Muscle of back (tissue), 3 donors: ENCODE measurements at regions not wholly inside any gene's neighbourhood (a gene's known extent, or its start where the extent isn't known, plus 50 kb on each side); places are given as distances from the start of the nearest gene placed in this dataset.

Experiments
- DNase-seq, 3 donors: peaks; one replicate each; pipeline versions ENCODE4 v3.0.0 to v3.0.0-alpha.2; 2013

DNA sequence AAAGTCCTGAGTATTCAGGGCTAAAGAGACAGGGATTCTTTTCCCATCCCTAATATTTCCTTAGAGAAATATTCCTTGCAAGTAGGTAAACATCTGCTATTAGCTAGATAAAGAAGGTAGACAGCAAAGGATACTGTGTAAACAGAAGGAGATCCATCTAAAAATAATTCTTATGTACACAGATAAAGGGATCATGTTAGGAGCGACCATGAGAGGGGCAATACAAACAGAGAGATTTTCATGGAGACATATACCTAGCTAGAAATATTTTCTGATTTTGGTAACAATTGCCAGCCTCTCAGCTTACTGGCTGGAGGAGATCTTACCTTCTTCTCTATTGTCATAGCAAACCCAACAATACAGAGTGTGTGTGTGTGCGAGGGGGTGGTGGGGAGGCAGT, 184.6 kb upstream of the DMAC1 start:
- DNase-seq = no peak

DNA sequence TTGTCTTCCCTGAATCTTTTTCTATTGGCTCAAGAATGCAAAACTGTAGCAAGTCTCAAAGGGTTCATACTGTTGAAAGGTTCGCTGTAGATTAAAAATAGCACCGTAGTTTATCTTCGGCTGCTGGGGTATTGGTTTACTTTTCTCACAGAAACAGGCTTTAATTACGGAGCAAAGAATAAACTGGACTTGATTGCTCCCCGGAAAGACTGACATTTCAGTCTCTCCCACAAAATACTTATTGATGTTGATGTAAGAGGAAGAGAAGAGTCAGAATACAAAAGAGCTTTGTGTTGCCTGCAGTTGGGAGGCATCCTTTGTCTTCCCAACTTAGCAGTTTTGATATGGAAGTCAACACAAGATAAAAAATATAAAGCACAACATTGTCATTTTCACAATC, 183.9 kb upstream of the DMAC1 start:
- DNase-seq = no peak

DNA sequence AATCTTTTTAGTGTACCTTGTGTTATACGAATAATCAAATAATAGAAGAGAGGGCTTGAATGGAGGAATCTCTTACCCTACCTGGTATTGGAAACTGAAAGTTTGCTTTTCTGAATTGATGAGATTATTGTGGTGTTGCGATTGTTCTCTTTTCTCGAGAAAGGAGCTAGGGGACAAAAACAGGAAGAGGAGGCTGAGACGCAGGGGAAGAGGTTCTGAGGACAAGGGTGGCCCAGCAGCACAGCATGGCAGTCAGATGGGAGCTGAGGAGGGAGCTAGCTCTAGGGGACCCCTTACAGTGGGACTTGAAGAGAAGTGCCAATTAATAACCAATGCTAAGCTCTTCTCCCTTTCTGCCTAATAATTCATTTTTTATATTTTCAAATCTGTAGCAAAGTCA, 183.3 kb upstream of the DMAC1 start:
- no peak for DNase-seq

DNA sequence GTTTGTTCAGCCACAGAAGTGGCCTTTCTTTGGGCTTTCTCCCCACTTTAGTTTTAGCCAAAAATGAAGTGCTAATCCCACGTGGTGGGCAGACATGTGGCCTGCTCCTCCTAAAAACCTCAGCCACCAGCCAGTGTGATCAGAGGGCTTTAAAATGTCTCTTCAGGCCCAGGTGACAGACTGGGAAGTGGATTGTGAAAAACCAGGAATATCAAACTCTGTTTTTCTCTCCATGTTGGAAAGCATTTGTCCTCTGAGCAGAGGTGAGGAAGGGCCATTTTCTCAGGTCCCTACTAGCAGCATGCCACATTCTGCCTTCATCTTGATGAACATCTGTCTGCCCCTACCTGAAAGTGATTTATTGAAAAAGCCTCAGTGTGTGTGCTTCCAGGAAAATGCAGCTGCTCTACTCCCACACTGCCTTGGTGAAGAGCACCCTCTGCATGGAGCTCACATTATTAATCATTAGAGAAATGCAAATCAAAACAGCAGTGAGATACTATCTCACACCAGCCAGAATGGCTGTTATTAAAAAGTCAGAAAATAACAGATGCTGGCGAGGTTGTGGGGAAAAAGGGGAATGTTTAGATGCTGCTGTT, 181.2 kb upstream of the DMAC1 start:
- DNase-seq = no peak

DNA sequence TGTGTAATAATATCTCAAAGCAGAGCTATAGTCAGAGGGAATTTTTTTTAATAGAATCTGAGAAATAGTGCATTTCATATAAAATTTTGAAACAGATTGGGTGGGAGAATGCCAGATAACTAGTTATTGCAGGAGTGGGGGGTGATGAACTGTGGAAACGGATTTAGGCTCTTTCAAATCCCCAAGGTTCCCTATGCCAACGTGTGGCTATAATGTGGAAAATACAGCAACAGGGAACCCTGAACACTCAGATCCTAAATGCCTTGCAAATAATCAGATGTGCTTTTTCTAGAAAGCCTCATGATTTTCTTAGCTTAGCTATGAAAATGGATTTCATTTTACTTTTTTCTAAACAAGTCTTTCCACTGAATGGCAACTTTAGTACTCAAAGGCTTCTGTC, 180.5 kb upstream of the DMAC1 start:
- no peak for DNase-seq

DNA sequence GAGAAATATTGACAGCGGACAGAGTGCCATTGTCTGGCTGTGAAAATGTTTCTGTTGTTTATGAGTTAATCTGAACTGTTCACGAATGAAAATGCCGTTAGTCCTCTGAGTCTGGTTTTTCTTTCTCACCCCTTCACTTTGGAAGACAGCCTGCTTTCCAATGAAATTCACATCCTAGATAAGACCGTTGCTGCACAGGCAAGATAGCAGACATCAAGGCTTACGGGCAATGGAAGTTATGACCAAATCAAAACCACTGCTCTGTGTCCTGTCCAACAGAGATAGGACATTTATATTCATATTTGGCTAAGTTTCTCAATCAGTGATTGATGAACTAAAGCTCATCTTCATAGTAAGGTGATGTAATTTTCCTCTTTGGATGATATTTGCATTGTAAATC, 180.0 kb upstream of the DMAC1 start:
- DNase-seq = peak in 1 of 3 donors; percentile 26

DNA sequence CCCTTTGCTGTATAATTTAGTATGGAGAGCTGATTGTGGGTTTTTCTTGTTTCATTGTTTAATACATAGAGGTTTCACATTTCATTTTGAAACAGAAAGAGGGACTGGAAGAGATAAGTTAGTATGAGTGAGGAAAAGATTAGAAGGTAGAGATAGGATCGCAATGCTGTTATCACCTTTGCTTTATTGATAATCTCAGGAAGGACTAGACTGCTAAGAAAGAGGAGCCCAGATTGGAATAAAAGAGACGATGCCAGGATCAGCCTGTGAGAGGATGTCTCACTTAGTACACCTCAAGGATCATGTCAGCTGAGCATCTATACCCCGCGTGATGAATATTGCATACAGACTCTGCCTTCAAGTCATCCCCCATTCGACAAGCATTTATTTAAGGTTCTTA, 178.0 kb upstream of the DMAC1 start:
- no peak for DNase-seq

DNA sequence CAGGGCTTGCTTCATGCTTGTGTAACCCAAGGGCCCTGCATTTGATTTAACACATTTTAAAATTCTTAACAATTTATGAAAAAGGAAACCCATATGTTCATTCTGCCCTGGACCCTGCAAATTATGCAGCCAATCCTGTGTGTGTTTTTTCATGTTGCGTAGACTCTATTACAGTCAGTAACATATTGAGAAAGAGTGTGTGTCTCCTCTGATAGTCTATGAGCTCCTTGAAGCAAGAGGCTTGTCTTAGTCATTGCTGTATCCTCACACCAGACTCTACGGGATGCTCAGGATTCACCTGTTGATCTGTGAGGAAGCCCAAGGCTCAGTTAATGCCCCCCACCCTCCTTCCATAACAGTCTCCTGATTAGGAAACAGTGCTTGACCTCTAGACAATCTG, 177.3 kb upstream of the DMAC1 start:
- no peak for DNase-seq

DNA sequence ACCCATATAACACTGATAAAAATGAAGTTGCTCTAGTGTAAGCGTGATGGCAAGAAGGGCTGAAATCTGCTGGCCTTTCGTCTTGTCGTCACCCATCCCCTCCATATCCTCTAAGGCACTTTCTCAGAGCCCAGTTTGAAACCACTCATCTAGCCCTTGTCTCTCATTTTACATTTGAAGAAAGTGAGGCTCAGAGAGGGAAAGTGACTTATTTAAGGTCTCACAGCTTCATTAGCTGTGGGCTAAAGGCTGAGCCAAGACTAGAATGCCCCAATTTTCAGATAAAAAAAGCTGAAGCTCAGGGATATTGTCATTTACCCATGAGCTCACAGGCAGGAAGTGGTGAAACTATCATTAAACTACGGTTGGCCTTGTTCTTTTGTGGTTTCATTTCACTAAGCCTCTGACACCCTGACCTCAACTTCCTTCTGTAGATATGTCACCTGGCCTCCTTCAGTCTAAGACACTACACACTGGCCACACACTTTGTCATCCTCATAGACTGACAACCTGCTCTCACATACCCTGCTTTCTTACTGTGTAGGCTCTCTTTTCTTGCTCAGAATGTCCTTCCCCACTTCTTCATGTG, 176.7 kb upstream of the DMAC1 start:
- DNase-seq = no peak

DNA sequence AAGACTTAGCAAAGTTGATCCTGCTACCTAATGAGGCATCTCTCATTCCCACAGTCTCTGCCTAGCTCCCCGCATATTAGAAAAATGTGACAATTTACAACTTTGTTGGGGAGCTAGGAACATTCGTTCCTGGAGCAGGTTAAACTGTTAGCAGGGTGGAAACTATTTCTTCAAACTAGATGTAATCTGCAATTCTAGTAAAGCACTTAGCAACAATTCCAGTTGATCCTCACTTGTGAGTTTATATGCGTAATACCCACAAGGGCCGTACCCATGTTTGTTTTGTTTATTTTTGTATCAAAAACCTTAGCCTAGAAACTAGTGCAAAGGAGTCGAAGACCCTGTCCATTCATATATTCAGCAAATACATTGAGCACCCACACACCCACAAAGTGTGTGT, 175.8 kb upstream of the DMAC1 start:
- DNase-seq = no peak

DNA sequence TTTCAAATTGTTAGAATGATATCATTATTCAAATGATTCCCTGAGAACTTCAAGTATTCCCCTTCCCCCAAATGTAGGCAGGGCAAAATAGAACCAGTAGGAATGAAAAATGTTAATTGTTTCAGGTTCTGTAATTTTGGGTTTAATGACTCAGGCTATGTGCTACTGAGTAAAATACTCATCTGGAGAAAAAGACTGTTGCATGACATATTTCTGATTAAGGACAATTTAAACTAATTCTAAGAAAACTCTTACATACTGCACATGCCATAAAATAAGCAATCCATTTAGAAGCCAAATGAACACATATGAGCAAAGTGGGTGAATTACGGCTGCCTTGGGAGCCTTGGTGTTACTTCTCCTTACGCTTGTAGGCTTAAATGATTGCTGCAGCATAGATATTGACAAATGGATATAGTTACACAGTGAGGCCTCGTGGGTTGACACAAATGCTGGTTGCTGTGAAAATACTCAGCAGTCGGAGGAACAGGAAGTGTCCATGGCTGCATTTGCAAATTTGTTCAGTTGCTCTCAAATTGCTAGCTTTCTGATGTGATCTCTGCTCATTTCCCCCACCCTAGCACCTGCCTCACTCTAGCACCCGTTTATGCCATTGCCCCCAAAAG, 174.9 kb upstream of the DMAC1 start:
- peak in 1 of 3 donors; percentile 26 for DNase-seq

DNA sequence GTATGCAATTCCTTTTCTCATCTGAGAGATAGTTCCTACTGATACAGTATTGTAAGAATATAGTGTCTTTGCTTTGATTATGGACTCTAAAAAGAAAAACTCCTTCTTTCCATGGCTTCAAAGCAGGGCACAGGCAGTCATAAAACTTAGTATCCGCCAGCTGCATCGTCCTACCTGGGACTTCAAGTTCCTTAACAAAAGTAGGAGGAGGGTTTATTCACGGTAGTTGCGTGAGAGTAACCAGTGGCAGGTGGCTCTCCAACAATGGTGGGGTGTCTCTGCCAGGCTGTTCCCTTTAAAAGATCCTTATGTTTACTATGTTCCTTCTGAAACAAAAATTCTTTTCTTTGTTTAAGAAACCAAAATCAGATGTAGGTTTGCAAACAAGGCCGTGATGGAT, 173.5 kb upstream of the DMAC1 start:
- DNase-seq = no peak

DNA sequence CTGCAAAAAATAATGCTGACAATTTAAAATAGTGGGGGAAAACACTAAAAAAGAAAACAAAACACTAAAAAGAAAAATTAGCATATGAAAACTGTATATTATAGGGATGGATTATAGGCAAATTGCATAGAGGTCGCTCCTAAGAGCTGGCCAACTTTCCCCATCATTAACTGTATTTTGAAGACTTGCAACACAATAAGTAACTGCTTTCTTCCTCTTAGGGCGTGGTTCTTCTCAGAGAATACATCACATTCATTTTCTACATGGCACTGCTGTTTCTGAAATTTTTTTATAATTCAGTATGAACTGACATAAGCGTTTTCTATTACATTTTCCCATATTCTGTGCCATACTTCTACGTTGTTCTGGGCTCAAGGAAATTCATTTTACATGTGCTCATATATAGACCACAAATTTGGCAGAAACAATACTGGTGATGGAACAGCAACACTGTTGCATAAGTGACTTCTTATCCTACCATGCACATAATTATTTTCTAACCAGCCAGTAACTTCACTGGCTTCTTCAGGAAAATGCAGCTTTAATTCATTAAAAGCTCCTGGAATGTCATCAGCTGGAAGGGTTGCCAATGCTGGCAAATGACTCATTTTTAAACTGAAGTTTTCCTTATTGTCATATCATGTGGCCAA, 171.2 kb upstream of the DMAC1 start:
- peak; percentile 19 to 67 (median 50) for DNase-seq

DNA sequence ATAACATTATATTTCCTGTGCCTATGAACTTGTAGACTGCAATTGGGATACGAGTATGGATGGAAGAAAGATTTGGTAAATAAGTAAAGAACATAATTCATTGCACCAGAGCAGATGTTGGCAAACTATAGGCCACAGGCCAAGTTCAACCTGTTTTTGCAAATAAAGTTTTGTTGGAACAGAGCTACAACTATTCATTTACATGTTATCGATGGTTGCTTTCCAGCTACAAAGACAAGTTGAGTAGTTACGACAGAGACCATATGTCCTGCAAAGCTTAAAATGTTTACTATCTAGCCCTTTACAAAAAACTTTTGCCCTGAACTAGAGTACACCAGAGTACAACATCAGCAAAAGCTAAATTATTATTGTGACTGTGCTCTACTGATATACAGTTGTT, 169.1 kb upstream of the DMAC1 start:
- DNase-seq = no peak

DNA sequence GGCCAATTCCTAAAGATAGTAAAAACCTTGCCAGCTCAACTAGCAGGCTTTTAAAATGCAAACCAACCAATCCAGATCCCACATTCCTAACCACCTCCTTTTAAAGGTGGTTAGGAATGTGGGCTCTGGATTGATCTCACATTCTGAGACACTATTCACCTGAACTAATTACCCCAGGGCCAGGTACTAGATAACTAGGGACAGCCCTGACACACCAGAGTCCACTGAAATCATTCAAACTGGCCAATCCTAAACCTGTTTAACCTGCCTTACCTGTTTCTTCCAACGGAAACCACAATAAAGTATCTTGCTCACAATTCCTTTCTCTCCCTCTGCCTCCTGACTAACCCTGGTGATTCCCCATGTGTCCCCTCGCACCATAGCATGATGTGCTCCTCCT, 168.3 kb upstream of the DMAC1 start:
- DNase-seq = no peak

DNA sequence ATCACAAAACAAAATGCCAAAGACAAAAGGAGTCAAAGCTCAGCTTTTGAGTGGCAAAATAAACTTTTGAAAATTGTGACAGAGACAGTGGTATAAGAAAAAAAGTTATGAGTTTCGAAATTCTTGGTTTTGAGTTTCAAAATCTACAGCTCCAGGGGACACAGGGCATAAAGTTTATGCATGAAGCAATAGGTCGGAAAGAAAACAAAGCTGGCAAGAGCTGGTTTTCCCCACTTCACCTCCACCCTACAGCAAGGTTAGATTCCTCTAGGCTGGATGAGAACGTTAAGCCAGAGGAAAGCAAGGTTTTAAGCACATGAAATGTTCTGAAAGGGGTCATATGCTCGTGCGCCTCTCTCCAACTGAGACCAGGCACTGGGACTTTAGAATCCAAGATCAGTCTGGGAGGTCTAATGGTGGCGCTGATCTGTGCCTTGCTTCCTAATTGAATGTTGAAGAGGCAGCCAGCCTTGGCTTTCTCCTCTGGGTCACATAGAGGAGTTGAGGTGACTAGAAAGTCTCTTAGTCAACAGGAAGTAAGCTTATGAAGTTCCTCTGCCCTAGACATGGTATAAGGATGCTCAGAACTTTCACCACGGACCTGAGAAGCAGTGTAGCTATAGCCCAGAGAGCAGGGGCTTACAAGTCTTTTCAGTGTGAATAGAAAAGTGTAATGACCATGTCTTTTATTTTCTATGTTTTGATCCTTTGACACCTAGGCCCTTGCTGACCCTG, 167.7 kb upstream of the DMAC1 start:
- no peak for DNase-seq

DNA sequence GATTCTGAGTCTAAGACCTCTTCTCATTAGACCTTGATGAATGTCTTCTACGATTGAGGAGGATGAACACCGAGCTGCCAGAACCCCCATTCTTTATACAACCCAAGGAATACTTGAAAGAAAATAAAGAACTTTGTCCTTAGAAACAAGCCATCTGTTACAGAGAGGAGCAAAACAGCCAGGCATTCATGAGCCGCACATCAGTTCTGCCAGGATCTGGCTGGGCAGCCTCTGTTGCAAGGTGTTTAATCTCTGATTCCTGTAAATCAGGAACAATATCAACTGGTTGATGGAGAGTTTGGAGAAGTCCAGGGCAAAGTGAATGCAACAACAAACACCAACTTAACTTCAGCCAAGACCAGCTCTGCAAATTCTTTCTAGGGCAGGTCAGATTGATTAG, 165.5 kb upstream of the DMAC1 start:
- DNase-seq = no peak

DNA sequence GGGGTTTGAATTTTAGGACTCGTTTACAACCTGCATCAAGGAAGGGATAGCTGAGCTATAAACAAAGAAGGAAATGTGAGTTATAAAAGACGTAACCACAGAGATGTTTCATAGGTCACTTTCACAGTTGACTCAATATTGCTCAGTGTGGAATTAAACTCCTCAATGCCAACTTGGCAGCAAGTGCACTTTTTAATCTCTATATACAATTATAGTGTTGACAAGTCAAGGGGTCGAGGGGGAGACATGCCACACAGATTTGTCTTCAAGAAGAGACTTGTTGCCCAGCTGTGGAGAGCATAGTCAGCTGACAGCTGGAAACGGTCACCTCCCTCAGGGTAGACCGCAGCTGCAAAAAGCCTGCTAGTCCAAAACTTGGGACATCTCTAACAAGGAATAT, 163.4 kb upstream of the DMAC1 start:
- DNase-seq = peak in 1 of 3 donors; percentile 33

DNA sequence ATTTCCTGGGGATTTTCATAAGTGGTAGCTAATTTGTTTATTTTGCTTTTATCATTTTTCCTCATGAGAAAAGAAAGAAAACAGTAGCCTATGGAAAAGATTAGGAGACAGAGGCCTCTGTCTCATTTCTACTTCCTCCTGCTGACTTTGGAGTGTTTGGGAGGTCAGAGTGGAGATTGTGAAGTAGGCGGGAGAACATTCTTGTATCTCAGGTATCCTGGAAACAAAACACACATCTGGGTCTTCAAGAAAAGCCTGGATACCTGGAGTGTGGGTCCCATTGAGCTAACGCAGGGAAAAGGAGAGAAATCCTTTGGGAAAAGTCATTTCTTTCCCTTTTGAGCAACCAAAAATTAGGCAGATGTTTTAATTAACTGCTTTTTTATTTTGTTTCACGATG, 161.5 kb upstream of the DMAC1 start:
- DNase-seq = no peak

DNA sequence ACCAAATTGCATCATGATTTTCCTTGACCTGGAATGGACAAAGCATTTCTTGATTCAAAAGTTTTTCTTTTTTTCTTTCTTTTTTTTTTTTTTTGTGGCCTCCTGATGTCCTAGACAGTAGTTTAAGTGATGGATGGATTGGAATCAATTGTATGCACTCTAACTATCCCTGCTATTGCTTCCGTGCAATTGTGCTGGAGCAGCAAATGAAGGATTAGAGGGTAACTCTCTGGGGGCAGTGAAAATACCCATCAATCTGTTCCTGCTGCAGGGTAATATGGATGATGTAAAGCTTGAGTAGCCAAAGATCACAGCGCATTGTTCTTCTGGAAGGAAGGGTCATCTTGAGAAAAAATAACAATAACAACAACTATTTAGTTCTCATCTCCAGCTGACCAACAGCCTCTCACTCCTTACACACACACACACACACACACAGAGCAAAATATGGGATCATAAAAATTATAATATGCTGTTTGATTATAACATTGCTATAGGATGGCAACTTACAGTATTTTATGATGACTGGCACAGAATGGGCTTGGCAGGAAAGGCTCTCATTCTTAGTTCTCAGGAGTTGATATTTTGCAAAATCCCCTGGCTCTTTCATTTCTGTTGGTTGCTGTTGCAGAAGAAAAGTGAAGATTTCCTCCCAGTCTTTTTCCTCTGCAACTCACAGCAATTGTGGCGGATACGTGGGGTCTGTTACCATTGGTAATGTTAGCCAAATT, 160.9 kb upstream of the DMAC1 start:
- DNase-seq = no peak

DNA sequence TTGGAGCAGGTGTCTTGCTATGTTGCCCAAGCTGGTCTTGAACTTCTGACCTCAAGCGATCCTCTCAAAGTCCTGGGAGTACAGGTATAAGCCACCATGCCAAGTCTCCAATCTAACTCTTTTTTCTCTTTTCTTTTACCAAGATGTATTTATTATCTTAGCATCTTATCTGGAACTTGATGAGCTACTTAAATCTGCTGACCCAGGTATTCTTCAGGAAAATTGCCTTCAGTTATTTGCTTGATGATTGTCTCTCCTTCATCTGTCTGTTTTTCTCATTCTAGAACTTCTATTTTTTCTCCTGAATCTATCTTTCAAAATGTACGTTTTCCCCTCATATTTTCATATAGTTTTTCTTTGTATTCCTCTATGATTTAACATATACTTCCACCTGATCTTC, 158.2 kb upstream of the DMAC1 start:
- DNase-seq = no peak

DNA sequence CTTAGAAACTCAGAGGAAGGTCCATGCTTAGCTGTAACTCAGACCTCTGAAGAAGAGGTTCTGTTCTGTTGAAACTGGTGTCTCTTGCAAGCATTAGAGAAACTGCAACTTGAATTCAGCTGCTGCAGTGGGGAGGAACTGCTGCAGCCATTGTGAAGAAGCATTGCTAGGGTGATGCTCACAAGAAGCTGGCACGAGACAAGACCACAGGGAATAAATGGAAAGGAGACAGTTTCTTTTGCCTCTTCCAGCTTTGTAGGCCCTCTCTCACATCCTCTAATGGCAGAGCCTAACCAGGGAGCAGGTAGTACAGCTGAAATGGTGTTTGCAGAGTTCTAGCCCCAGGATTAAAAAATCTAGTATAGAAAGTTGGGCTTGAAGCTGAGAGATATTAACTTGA, 148.0 kb upstream of the DMAC1 start:
- DNase-seq = no peak
